ENCODE measurements at regions not wholly inside any gene's neighbourhood (a gene's known extent, or its start where the extent isn't known, plus 50 kb on each side); places are given as distances from the start of the nearest gene placed in this dataset.
"Not testable (repeated sequence)": the region's sequence is repeated elsewhere in the genome, so short reads cannot be mapped to it uniquely, and the experiment has no call there.

DNA sequence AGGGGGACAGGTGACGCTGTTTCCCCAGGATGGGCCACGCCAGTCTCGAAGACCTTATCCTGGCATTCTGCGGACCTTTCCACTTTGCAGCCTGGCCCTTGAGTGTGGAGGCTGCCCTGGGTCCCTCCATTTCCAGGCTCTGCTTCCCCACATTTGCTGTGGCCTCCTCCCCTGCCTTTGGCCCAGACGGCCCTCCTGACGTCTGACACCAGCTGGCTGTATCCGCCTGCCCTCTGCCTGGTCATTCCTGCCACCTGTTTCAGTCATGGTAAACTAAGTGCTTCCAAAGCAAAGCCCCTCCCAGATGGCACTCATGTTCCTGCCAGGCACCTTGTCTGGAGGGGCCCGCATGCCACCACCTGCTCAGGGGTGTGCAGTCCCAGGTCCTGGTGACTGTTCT, 95.1 kb downstream of the ASB1 start:
- no peak for DNase-seq

GRCh38 chr2:238523158-238524110, 96.7 kb downstream of the ASB1 start:
- DNase-seq, result peak; percentile 63

GRCh38 chr2:238524426-238524983, 97.8 kb downstream of the ASB1 start:
- DNase-seq, result no peak

DNA sequence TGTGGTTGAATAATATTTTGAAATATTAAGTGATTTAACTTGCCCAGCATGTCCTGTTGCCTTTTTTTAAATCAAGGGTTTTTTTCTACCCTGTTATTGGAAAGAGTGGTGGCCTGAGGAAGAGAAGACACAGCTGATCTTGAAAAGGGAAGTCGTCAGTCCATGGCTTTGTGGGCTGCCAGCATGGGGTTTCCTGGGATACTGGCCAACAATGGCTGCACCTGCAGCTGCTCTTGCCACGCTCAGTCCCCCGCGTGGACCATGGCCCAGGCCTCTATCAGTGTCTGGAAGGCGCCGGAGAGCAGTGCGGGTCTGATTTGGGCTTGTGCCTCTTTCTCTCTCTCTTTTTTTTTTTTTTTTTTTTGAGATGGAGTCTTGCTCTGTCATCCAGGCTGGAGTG, 99.3 kb downstream of the ASB1 start:
- no peak for DNase-seq

GRCh38 chr2:238527565-238527964, 100.8 kb downstream of the ASB1 start:
- DNase-seq, result peak; percentile 95

DNA sequence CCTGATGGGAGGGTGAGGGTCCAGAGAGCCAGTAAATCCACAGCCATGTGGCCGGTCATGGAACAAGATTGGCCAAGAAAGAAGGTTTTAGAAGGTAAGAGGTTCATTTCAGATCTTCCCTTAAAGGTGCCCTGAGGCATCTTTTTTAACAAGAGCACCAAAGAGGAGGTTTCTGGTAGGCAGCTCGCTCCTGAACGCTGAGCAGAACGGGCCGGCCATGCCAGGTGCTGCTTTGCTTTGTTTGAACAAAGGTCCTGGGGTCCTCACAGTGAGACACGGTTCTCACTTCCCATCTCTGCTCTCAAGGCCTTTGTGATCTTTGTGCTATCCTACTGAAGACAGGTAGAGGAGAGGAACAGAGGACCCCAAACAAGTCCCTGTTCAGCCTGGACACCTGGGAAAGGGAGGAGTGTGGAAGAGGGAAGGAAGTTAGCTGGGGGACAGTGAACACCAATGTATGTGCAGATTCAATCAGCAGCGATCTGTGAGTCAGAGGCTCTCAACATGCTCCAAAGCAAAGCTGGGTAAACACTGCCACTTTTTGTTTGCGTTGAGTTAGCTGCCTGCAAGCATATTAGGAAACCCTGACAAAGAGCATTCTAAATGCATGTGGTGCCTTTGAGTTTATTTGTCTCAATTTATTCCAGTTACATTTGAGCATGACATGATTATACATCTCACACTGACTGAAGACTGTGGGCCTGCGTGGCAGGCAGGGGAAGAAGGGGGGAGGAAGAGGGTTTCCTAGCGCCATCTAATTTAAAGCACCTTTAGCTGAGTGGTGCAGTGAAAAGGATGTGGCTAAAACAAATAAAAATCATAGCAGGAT, 102.4 kb downstream of the ASB1 start:
- peak; percentile 75 for DNase-seq

DNA sequence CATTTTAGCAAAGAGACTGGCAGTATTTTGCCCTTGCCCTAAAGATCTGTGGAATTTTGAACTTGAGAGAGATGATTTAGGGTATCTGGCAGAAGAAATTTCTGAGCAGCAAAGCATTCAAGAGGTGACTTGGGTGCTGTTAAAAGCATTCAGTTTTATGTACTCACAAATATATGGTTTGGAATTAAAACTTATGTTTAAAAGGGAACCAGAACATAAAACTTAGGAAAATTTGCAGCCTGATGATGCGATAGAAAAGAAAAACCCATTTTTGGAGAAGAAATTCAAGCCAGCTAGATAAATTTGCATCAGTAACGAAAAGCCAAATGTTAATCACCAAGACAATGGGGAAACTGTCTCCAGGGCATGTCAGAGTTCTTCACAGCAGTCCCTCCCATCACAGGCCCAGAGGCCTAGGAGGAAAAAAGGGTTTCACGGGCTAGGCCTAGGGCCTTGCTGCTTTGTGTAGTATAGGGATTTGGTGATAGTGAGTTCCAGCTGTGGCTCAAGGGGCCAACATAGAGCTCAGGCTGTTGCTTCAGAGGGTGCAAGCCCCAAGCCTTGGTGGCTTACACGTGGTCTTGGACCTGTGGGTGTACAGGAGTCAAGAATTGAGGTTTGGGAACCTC, 104.4 kb downstream of the ASB1 start:
- not testable (repeated sequence) for DNase-seq

DNA sequence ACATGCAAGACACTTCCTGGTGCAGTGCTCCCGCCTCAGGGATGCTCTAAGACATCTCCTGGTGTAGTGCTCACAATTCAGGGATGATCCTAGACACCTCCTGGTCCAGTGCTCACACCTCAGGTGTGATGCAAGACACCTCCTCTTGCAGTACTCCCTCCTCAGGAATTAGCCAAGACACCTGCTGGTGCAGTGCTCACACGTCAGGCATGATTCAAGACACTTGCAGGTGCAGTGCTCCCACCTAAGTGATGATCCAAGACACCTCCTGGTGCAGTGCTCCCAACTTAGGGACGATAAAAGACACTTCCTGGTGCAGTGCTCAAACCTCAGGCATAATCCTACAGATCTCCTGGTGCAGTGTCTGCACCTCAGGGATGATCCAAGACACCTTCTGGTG, 117.0 kb downstream of the ASB1 start:
- DNase-seq, result not testable (repeated sequence)

DNA sequence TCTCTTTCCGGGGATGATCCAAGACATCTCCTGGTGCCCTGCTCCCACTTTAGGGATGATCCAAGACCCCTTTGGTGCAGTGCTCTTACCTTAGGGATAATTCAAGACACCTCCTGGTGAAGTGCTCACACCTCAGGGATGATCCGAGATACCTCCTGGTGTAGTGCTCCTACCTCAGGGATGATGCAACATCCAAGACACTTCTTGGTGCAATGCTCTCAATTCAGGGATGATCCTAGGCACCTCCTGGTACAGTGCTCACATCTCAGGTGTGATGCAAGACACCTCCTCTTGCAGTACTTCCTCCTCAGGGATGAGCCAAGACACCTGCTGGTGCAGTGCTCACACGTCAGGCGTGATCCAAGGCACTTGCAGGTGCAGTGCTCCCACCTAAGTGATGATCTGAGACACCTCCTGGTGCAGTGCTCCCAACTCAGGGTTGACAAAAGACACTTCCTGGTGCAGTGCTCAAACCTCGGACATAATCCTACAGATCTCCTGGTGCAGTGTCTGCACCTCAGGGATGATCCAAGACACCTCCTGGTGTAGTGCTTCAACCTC, 122.3 kb downstream of the ASB1 start:
- no peak for DNase-seq

GRCh38 chr2:238549866-238550265, 123.1 kb downstream of the ASB1 start:
- no peak for DNase-seq

- DNase-seq, result no peak
These were observed 124.4 kb downstream of the ASB1 start for GRCh38 chr2:238551091-238551490.

- no peak for DNase-seq
These were observed 125.5 kb downstream of the ASB1 start for GRCh38 chr2:238552226-238552625.

- no peak for DNase-seq
These were observed 126.4 kb downstream of the ASB1 start for GRCh38 chr2:238553159-238553558.

GRCh38 chr2:238554468-238555315, 128.0 kb downstream of the ASB1 start:
- DNase-seq, result no peak

DNA sequence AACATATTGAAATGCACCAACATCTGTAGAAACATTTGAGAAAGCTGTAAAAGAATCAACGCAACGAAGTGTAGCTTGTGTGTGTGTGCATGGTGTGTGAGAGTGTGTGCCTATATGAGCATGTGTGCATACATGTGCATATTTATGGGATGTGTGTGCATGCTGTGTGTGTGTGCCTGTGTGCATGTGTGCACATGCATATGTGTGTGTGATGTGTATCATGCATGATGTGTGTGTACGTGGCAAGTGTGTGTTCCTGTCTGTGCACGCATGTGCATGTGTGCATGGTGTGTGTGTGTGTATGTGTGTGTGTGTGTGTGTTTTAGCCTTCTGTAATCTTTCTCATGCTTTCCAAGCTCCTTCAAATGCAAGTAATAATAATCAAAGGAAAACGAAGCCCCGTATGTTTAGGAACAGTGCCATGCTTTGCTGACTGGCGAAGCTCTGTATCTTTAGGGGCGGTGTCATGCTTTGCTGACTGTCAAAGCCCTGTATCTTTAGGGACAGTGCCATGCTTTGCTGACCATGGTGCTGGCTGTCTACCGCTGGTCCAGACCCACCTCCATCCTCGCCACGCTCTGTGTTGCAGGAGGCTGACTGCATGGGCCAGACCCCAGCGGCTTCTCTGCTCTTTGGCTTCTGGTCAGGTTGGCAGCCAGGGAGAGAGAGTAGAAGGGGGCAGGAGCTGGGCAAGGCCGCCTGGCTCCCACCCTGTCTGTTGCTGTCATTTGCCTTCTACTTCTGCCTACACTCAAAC, 129.2 kb downstream of the ASB1 start:
- DNase-seq, result no peak

DNA sequence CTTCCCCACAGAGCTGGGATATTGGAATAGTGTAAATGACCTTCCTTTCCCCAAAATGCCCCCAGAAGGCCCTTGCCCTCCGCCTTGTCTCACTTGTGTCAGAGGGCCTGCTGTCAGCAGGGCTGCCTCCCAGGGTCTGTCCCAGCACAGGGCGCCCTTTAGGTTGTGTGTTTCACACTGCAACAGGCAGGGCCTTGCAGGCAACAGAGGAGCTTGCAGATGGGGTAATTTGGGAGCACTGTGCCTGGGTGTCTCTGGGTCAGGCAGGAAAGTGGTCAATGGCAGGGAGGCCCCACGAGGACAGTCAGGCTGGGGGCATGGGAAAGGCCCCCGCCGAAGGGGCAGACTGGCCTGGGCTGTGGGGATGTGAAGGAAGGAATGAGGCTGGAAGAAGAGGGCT, 130.7 kb downstream of the ASB1 start:
- no peak for DNase-seq

GRCh38 chr2:238557936-238558335, 131.2 kb downstream of the ASB1 start:
- DNase-seq, result no peak

- DNase-seq, result no peak
These were observed 131.9 kb downstream of the ASB1 start for GRCh38 chr2:238558456-238559099.

GRCh38 chr2:238560234-238560633, 133.5 kb downstream of the ASB1 start:
- DNase-seq, result no peak

DNA sequence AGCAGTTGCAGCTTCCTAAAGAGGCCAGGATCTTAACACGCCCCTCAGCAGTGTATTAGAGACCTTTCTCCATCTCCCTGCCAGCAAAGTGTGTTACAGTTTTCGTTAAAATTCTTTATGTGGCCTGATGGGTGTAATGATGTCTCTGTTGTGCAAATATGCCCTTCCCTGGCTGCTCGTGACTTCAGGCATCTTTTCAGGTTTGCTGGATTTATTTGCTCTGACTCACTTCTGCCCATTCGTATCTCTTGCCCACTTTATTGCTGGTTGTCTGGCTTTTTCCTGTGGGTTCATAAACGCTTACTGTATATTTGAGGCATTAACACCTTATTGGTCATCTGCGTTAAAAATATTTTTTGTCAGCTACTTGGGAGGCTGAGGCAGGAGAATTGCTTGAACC, 134.5 kb downstream of the ASB1 start:
- DNase-seq, result no peak
